Tibial nerve (tissue), 4 donors: ENCODE measurements at regions not wholly inside any gene's neighbourhood (a gene's known extent, or its start where the extent isn't known, plus 50 kb on each side); places are given as distances from the start of the nearest gene placed in this dataset.

Experiments
- DNase-seq, 2 donors: peaks; one replicate each; pipeline ENCODE4 v3.0.0-alpha.2; 2019; ENCODE audit warnings: low spot score in 2 of 2
- H3K27ac ChIP-seq, 4 donors: fragments of 200-600 bp; sonication (generic) in 3 of 4; one replicate each; pipeline ENCODE4 v1.5.1; 2017 to 2019; ENCODE audit warnings: mild to moderate bottlenecking in 1 of 4
- H3K27me3 ChIP-seq, 2 donors: fragments of 200-600 bp; sonication (generic) in 1 of 2; one replicate each; pipeline versions ENCODE4 v1.5.1 to v1.6.0; 2017 to 2019
- H3K36me3 ChIP-seq, 3 donors: fragments of 200-600 bp; sonication (generic); one replicate each; pipeline ENCODE4 v1.5.1; 2018 to 2019
- H3K4me1 ChIP-seq, 4 donors: fragments of 200-600 bp; sonication (generic) in 3 of 4; one replicate each; pipeline ENCODE4 v1.5.1; 2017 to 2019
- H3K4me3 ChIP-seq, 4 donors: fragments of 200-600 bp; sonication (generic) in 3 of 4; one replicate each; pipeline ENCODE4 v1.5.1; 2017 to 2019; ENCODE audit warnings: mild to moderate bottlenecking in 1 of 4, moderate library complexity in 1 of 4
- H3K9me3 ChIP-seq, 4 donors: fragments of 200-600 bp; sonication (generic) in 3 of 4; one replicate each; pipeline ENCODE4 v1.5.1; 2017 to 2019
- CTCF ChIP-seq, 5 experiments: fragments of 200-600 bp in 3 of 5; fragments of 450-650 bp in 2 of 5; sonication (generic) in 3 of 5; IDR thresholded peaks; one replicate each; pipeline ENCODE4 v1.5.1; 2016 to 2019; ENCODE audit warnings: antibody characterized with exemption in 5 of 5, mild to moderate bottlenecking in 3 of 5, moderate library complexity in 2 of 5
- EP300 ChIP-seq, 2 donors: sonication (generic); formaldehyde crosslinking; IDR thresholded peaks; one replicate each; pipeline ENCODE4 v1.6.1; 2017; ENCODE audit warnings: antibody characterized with exemption in 2 of 2, mild to moderate bottlenecking in 1 of 2
- POLR2A ChIP-seq, 2 donors: fragments of 450-650 bp; IDR thresholded peaks; one replicate each; pipeline ENCODE4 v1.6.1; 2017; ENCODE audit warnings: antibody characterized with exemption in 2 of 2, mild to moderate bottlenecking in 2 of 2, moderate library complexity in 2 of 2
- WGBS, 2 donors: methylation state at CpG; one replicate each; pipeline ENCODE4 v1.1.5; 2018; 5-methylcytosine and 5-hydroxymethylcytosine counted together

- H3K27me3 ChIP-seq: no peaks in the 10 kb centered on the region
- H3K4me1 ChIP-seq: no peaks in the 10 kb centered on the region
- DNase-seq: no peak
- H3K36me3 ChIP-seq: no peaks in the 10 kb centered on the region
- TF ChIP-seq POLR2A (IDR thresholded peaks at IDR 0.05): no peak
- no peak for TF ChIP-seq CTCF (IDR thresholded peaks at IDR 0.05)
- TF ChIP-seq EP300 (IDR thresholded peaks at IDR 0.05): no peak
- H3K9me3 ChIP-seq: no peaks in the 10 kb centered on the region
- H3K27ac ChIP-seq: no peak overlapping the region
- no peak overlapping the region for H3K4me3 ChIP-seq
- 90% methylated on average over 11 of the region's 11 CpGs for WGBS, 2 donors
These were observed 513.0 kb upstream of the MYT1L start for GRCh38 chr2:2843969-2844548.

- Histone ChIP-seq H3K4me1 (no peaks in the 10 kb centered on the region), H3K36me3 (no peaks in the 10 kb centered on the region), H3K27me3 (no peaks in the 10 kb centered on the region), H3K27ac (no peak overlapping the region), H3K4me3 (no peak overlapping the region), H3K9me3 (no peaks in the 10 kb centered on the region)
- no peak for DNase-seq
- 84 to 99% methylated on average over 7 of the region's 7 CpGs for WGBS, 2 donors
- TF ChIP-seq POLR2A (IDR thresholded peaks at IDR 0.05): no peak
- no peak for TF ChIP-seq CTCF (IDR thresholded peaks at IDR 0.05)
- no peak for TF ChIP-seq EP300 (IDR thresholded peaks at IDR 0.05)
These were observed 511.4 kb upstream of the MYT1L start for GRCh38 chr2:2842466-2842865.

- TF ChIP-seq POLR2A (IDR thresholded peaks at IDR 0.05): no peak
- TF ChIP-seq EP300 (IDR thresholded peaks at IDR 0.05): no peak
- no peak for TF ChIP-seq CTCF (IDR thresholded peaks at IDR 0.05)
- no peaks in the 10 kb centered on the region for H3K4me1 ChIP-seq
- H3K4me3 ChIP-seq: no peak overlapping the region
- no peaks in the 10 kb centered on the region for H3K9me3 ChIP-seq
- DNase-seq: no peak
- H3K36me3 ChIP-seq: no peaks in the 10 kb centered on the region
- H3K27me3 ChIP-seq: no peaks in the 10 kb centered on the region
- H3K27ac ChIP-seq: no peak overlapping the region
- WGBS, 2 donors: 90 to 96% methylated on average over 17 of the region's 17 CpGs
These were observed 509.7 kb upstream of the MYT1L start for GRCh38 chr2:2840681-2841300.

GRCh38 chr2:2839782-2840531, 508.9 kb upstream of the MYT1L start:
- Histone ChIP-seq H3K4me1 (no peaks in the 10 kb centered on the region), H3K9me3 (no peaks in the 10 kb centered on the region), H3K27me3 (no peaks in the 10 kb centered on the region), H3K27ac (no peak overlapping the region), H3K36me3 (no peaks in the 10 kb centered on the region), H3K4me3 (no peak overlapping the region)
- WGBS, 2 donors: 67 to 73% methylated on average over 12 to 13 of the region's 13 CpGs
- no peak for DNase-seq
- TF ChIP-seq POLR2A (IDR thresholded peaks at IDR 0.05): no peak
- no peak for TF ChIP-seq CTCF (IDR thresholded peaks at IDR 0.05)
- no peak for TF ChIP-seq EP300 (IDR thresholded peaks at IDR 0.05)

GRCh38 chr2:2839393-2839781, 508.3 kb upstream of the MYT1L start:
- no peak for DNase-seq
- 74 to 86% methylated on average over 5 to 7 of the region's 7 CpGs for WGBS, 2 donors

More at GRCh38 chr2:2839393-2839781, 508.3 kb upstream of the MYT1L start:
- Histone ChIP-seq H3K27me3 (no peaks in the 10 kb centered on the region), H3K4me3 (no peak overlapping the region), H3K27ac (no peak overlapping the region), H3K9me3 (no peaks in the 10 kb centered on the region), H3K36me3 (no peaks in the 10 kb centered on the region), H3K4me1 (no peaks in the 10 kb centered on the region)
- no peak for TF ChIP-seq CTCF (IDR thresholded peaks at IDR 0.05)
- TF ChIP-seq POLR2A (IDR thresholded peaks at IDR 0.05): no peak
- TF ChIP-seq EP300 (IDR thresholded peaks at IDR 0.05): no peak
